Upper lobe of right lung (tissue), 1 donor: ENCODE measurements at regions not wholly inside any gene's neighbourhood (a gene's known extent, or its start where the extent isn't known, plus 50 kb on each side); places are given as distances from the start of the nearest gene placed in this dataset.

Experiments
- ATAC-seq: fragments of 200-7000 bp; cut with Tn5 transposase; one replicate; pipeline ENCODE4 v1.9.1; 2020; ENCODE audit warnings: mild to moderate bottlenecking, moderate library complexity
- DNase-seq: peaks from one replicate; pipeline ENCODE4 v3.0.0-alpha.2; 2020
- H3K27ac ChIP-seq: fragments of 200-600 bp; one replicate; pipeline ENCODE4 v1.8.0; 2022
- H3K27me3 ChIP-seq: fragments of 200-600 bp; one replicate; pipeline ENCODE4 v1.8.0; 2022; ENCODE audit warnings: mild to moderate bottlenecking
- H3K36me3 ChIP-seq: fragments of 200-600 bp; one replicate; pipeline ENCODE4 v1.8.0; 2022
- H3K4me1 ChIP-seq: fragments of 200-600 bp; one replicate; pipeline ENCODE4 v1.8.0; 2022
- H3K4me3 ChIP-seq: fragments of 200-600 bp; one replicate; pipeline ENCODE4 v1.8.0; 2022; ENCODE audit warnings: mild to moderate bottlenecking
- H3K9me3 ChIP-seq: fragments of 200-600 bp; one replicate; pipeline ENCODE4 v1.8.0; 2022
- intact Hi-C: fragments of 100-400 bp; cut with DNase I; formaldehyde crosslinking; loops from one replicate; pipeline ENCODE4 v1.11.0; 2022
- TF ChIP-seq, protein P1 (sequence below): fragments of 200-600 bp; IDR thresholded peaks from one replicate; pipeline ENCODE4 v1.8.0; 2022; ENCODE audit warnings: antibody characterized with exemption
- donor health status: DM: no; HTN: yes; CAD: no; lungs with severe emphysema.

DNA sequence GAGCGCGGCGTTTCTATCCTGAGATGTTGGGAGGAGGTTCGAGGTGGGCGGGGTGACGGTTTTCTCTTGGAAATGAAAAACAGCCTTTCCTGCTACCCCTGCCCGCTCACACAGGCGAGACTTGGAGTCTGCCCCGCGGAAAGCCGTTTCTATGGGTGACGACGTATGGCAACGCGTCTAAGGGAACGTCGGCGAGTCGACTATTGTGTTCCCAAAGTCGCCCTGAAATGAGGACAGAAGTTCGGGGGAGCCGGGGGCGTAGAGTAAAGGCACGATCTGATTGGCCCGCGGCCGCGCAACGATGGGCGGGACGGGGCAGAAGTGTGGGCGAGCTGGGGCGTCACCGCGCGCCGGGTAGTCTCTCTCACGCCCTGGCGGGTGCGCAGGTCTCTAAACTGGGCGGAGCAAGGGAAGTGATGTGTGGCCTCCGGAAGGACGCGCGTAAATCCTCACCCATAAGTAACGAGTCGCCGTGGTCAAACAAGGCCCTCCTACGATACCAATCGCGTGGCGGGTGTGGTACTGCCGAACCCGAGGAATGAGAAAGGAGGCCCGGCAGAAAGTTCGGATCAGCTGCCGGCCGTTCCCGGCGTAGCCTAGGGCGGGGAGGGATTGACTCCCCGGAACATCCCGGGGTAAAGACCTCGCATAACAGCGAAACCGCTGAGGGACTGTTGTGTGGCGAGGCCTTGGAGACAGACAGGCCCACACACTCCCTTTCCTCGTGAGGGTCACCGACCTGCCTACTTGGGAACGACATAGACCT, 89.6 kb downstream of the FAM161A start:
- Histone ChIP-seq H3K9me3 (no peaks in the 10 kb centered on the region), H3K4me3 (peak overlapping the region; percentile 61), H3K4me1 (peaks cover 6% of the 10 kb centered on the region), H3K36me3 (no peaks in the 10 kb centered on the region), H3K27me3 (no peaks in the 10 kb centered on the region), H3K27ac (peak overlapping the region; percentile 97)
- intact Hi-C loops = no loop called here
- ATAC-seq (peak; percentile 100), DNase-seq (peak; percentile 99)
- TF ChIP-seq, protein P1, sequence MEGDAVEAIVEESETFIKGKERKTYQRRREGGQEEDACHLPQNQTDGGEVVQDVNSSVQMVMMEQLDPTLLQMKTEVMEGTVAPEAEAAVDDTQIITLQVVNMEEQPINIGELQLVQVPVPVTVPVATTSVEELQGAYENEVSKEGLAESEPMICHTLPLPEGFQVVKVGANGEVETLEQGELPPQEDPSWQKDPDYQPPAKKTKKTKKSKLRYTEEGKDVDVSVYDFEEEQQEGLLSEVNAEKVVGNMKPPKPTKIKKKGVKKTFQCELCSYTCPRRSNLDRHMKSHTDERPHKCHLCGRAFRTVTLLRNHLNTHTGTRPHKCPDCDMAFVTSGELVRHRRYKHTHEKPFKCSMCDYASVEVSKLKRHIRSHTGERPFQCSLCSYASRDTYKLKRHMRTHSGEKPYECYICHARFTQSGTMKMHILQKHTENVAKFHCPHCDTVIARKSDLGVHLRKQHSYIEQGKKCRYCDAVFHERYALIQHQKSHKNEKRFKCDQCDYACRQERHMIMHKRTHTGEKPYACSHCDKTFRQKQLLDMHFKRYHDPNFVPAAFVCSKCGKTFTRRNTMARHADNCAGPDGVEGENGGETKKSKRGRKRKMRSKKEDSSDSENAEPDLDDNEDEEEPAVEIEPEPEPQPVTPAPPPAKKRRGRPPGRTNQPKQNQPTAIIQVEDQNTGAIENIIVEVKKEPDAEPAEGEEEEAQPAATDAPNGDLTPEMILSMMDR = no peak

DNA sequence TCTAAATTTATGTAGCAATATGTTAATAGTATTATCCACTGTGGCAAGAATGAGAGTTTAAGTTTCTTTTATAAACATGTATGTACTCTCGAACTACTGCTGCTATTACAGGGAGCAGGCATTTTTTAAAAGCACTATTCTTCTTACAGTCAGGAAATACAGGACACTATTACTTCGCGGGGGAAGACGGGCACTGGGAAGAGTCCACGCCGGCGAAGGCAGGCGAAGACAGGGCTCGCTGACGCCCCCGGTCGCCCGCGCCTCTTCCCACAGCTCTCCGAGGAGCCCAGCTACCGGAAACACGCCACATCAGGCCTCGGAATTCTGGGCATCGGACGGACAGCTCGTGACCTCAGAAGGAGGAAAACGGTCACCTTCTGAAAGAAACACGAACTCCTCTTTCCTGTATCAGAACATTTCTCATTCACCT, 90.2 kb downstream of the FAM161A start:
- H3K27me3 ChIP-seq = no peaks in the 10 kb centered on the region
- TF ChIP-seq, protein P1 = peak; percentile 25
- DNase-seq (peak; percentile 90), ATAC-seq (peak; percentile 76)
- peak overlapping the region; percentile 61 for H3K4me3 ChIP-seq
- H3K36me3 ChIP-seq = no peaks in the 10 kb centered on the region
- H3K9me3 ChIP-seq = no peaks in the 10 kb centered on the region
- intact Hi-C loops = no loop called here
- peak overlapping the region; percentile 97 for H3K27ac ChIP-seq
- H3K4me1 ChIP-seq = peaks cover 6% of the 10 kb centered on the region

DNA sequence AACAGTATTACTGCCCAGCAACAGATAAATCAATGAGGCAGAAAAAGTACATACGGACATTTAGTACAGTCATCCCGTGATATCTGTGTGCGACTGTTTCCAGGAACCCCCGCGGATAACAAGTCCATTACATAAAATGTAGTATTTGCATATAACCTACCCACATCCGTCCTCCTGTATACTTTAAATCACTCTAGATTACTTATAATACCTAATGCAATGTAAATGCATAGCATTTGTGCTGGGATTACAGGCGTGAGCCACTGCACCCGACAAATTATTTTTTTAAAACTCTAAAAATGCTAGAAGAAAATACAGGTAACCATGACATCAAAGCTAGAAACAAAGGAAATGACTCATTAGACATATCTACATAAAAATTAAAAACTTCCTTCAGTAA, 91.6 kb downstream of the FAM161A start:
- Histone ChIP-seq H3K27ac (no peak overlapping the region), H3K4me1 (peaks cover 6% of the 10 kb centered on the region), H3K9me3 (no peaks in the 10 kb centered on the region), H3K36me3 (no peaks in the 10 kb centered on the region), H3K27me3 (no peaks in the 10 kb centered on the region), H3K4me3 (no peak overlapping the region)
- TF ChIP-seq, protein P1 = no peak
- ATAC-seq (no peak), DNase-seq (no peak)
- intact Hi-C loops = no loop called here

DNA sequence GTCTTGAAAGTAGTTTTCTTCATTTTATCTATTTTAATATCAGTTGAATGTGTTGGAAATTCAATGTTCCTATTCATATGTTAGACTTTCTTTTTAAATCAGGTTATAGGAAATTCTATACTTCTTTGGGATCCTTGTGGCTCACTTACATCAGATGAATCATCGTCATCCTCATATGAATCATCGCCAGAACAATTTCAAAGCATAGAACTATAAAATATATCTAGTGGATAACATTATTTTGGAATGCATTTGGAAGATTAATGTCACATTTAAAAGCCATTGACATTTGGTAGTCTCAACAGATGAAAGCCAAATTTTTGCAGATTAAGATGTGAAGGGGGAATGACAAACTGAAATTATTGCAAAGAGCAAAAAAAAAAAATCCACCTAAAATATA, 94.1 kb downstream of the FAM161A start:
- TF ChIP-seq, protein P1 = no peak
- no peaks in the 10 kb centered on the region for H3K27me3 ChIP-seq
- intact Hi-C loops = no loop called here
- no peaks in the 10 kb centered on the region for H3K36me3 ChIP-seq
- ATAC-seq = no peak
- H3K4me1 ChIP-seq = peaks cover 6% of the 10 kb centered on the region
- H3K27ac ChIP-seq = no peak overlapping the region
- no peaks in the 10 kb centered on the region for H3K9me3 ChIP-seq
- H3K4me3 ChIP-seq = no peak overlapping the region
- no peak for DNase-seq

DNA sequence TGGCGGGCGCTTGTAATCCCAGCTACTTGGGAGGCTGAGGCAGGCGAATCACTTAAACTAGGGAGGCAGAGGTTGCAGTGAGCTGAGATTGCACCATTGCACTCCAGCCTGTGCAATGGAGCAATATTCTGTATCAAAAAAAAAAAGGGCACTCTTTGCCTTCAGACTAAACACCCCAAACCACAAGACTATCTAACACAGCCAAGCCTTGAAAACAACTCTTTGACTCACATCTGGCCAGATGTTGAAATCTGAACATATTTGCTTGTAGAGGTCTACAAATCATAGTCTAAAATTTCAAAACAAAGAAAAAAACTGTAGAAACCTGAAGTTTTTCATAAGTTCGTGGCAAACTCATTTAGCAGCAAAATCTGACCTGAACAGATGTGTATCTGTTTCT, 94.9 kb downstream of the FAM161A start:
- Histone ChIP-seq H3K4me1 (peaks cover 6% of the 10 kb centered on the region), H3K9me3 (no peaks in the 10 kb centered on the region), H3K27me3 (no peaks in the 10 kb centered on the region), H3K27ac (no peak overlapping the region), H3K36me3 (no peaks in the 10 kb centered on the region), H3K4me3 (no peak overlapping the region)
- intact Hi-C loops = no loop called here
- TF ChIP-seq, protein P1 = no peak
- ATAC-seq (no peak), DNase-seq (no peak)
